Suprapubic skin (tissue), 4 donors: ENCODE measurements at regions not wholly inside any gene's neighbourhood (a gene's known extent, or its start where the extent isn't known, plus 50 kb on each side); places are given as distances from the start of the nearest gene placed in this dataset.

Experiments
- EP300 ChIP-seq: sonication (generic); formaldehyde crosslinking; IDR thresholded peaks from one replicate; pipeline ENCODE4 v1.6.1; 2017; ENCODE audit warnings: antibody characterized with exemption
- POLR2A ChIP-seq, 2 donors: fragments of 450-650 bp; IDR thresholded peaks; one replicate each; pipeline ENCODE4 v1.6.1; 2017; ENCODE audit warnings: antibody characterized with exemption in 2 of 2, mild to moderate bottlenecking in 2 of 2, moderate library complexity in 2 of 2
- POLR2AphosphoS5 ChIP-seq, 3 donors: sonication (generic); formaldehyde crosslinking; IDR thresholded peaks; one replicate each; pipeline ENCODE4 v1.6.1; 2017; ENCODE audit warnings: antibody characterized with exemption in 3 of 3
- TF ChIP-seq, protein P1 (sequence below), 2 donors: fragments of 200-600 bp in 1 of 2; fragments of 450-650 bp in 1 of 2; sonication (generic) in 1 of 2; IDR thresholded peaks; one replicate each; pipeline ENCODE4 v1.5.1; 2016 to 2019; ENCODE audit warnings: antibody characterized with exemption in 2 of 2, mild to moderate bottlenecking in 1 of 2, moderate library complexity in 1 of 2

DNA sequence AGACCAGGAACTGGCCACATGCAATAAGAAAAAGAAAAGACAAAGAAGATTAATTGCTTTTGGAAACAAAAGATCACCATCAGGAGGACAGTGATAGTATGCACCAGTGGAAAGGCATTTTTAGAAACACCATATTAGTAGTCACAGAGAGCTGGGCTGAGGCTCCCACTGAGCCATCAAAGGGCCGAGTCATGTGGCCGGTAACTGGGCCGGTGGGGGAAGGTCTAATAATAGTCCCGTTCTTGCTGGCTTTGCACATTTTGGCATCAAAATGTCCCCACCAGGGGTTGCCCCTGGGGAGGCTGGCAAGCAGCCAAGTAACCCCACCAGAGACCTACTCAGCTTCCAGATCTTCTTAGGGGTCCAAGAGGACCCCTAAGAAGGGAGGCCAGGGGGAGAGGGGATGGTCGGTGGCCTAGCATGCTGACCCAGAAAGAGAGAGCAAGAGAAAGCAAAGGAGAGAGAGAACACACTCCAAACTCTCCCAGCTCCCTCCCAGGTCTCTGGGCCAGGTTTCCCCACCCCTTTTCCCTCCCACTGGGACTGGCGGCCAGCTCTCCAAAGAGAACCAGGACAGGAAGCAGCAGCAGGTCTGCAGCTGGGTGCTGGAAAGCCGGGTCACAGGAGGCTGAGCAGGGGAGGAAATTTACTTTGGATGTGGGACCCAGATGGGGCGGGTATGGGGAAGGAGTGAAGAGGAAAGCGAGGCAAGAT lies 70.2 kb upstream of the FGFR2 start:
- TF ChIP-seq, protein P1, sequence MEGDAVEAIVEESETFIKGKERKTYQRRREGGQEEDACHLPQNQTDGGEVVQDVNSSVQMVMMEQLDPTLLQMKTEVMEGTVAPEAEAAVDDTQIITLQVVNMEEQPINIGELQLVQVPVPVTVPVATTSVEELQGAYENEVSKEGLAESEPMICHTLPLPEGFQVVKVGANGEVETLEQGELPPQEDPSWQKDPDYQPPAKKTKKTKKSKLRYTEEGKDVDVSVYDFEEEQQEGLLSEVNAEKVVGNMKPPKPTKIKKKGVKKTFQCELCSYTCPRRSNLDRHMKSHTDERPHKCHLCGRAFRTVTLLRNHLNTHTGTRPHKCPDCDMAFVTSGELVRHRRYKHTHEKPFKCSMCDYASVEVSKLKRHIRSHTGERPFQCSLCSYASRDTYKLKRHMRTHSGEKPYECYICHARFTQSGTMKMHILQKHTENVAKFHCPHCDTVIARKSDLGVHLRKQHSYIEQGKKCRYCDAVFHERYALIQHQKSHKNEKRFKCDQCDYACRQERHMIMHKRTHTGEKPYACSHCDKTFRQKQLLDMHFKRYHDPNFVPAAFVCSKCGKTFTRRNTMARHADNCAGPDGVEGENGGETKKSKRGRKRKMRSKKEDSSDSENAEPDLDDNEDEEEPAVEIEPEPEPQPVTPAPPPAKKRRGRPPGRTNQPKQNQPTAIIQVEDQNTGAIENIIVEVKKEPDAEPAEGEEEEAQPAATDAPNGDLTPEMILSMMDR (IDR thresholded peaks at IDR 0.05), result no peak
- TF ChIP-seq POLR2A (IDR thresholded peaks at IDR 0.05) (no peak), POLR2AphosphoS5 (IDR thresholded peaks at IDR 0.05) (no peak), EP300 (no peak)
